Activated naive CD4-positive, alpha-beta T cell treated with anti-CD3 and anti-CD28 coated beads, Interleukin-2, amount 50 U/mL, for 24 hours (primary cell): ENCODE measurements at regions not wholly inside any gene's neighbourhood (a gene's known extent, or its start where the extent isn't known, plus 50 kb on each side); places are given as distances from the start of the nearest gene placed in this dataset.

ENCODE experiments used
- H3K27ac Mint-ChIP-seq: one replicate; pipeline ENCODE4 v1.8.0; 2021; ENCODE audit warnings: mild to moderate bottlenecking, mixed read lengths
- H3K27me3 Mint-ChIP-seq: one replicate; pipeline ENCODE4 v1.8.0; 2021; ENCODE audit warnings: mixed read lengths
- H3K36me3 Mint-ChIP-seq: one replicate; pipeline ENCODE4 v1.8.0; 2021; ENCODE audit warnings: mixed read lengths
- H3K4me1 Mint-ChIP-seq: one replicate; pipeline ENCODE4 v1.8.0; 2021; ENCODE audit warnings: mixed read lengths
- H3K4me3 Mint-ChIP-seq: one replicate; pipeline ENCODE4 v1.8.0; 2021; ENCODE audit warnings: mild to moderate bottlenecking, mixed read lengths
- H3K9me3 Mint-ChIP-seq: one replicate; pipeline ENCODE4 v1.8.0; 2021; ENCODE audit warnings: mixed read lengths

DNA sequence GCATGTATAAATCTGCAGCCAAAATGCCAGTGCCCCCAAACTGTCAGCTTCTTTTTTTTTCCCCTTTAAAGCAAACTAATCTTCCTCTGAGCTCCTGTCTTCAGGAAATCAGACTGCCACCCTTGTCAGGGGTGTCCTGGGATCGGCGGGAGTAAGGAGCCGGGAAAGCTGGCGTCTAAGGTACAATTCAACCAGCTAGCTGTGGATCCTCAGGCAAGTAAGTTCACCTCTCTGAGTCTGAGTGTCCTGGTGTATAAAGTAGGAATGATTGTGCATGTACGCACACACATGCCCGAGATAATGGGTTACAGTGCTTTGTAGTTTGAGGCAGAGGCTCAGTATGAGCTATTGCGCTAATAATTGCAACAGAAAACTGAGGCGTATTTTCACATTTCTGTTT lies 98.3 kb downstream of the ANKRD60 start:
- no peaks in the 10 kb centered on the region for H3K9me3 Mint-ChIP-seq
- no peak overlapping the region for H3K27ac Mint-ChIP-seq
- peaks cover 32% of the 10 kb centered on the region for H3K27me3 Mint-ChIP-seq
- no peak overlapping the region for H3K4me3 Mint-ChIP-seq
- no peaks in the 10 kb centered on the region for H3K36me3 Mint-ChIP-seq
- H3K4me1 Mint-ChIP-seq = peaks cover 16% of the 10 kb centered on the region

GRCh38 chr20:58129721-58130151 lies 98.7 kb downstream of the ANKRD60 start:
- peaks cover 29% of the 10 kb centered on the region for H3K27me3 Mint-ChIP-seq
- H3K36me3 Mint-ChIP-seq = no peaks in the 10 kb centered on the region
- H3K4me1 Mint-ChIP-seq = peaks cover 13% of the 10 kb centered on the region
- H3K27ac Mint-ChIP-seq = no peak overlapping the region
- no peak overlapping the region for H3K4me3 Mint-ChIP-seq
- peaks cover under 1% of the 10 kb centered on the region for H3K9me3 Mint-ChIP-seq

DNA sequence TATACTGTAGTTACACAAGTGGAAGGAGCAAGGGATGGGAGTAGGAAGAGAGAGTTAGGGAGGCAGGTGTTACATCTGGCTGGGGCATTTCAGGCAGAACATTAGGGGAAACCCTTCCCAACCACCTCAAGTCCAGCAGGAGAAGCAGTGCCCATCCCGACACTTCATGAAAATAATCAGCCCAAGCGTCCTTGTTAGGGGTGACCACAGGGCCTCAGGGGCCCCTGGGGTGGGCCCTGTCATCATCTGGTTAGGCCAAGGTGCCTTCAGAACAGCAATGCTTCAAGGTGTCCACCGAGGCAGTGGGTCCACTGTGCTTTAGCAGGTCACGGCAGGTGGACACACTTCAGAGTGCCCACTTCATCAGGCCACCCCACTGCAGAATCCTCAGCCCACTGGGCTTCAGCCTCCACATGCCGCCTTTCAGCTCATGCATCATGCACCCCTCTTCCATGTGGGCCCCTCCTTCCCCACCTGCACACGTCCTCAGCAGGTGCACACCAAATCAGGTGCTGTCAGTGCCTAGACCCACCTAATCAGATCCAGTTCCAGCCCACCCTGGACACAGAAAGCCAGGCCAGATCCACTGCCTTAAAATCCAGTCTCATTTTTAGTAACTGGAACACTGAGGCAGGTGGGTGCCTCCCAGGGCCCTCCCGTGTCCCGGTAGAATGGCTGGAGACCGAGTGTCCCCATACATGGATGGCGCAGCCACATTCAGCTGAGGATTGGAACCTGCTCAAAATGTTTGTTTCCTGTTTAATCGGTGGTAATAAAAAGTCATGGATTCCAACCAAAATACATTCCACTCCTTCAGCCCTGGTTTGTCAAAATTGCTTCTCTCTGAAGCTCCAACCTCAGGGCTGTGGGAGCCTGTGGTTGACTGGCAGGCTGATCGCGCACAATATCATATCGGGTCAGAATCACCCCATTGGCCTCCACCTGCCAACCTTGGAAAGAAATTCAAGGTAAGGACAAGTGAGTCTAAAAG lies 99.5 kb downstream of the ANKRD60 start:
- H3K36me3 Mint-ChIP-seq = peaks cover 2% of the 10 kb centered on the region
- H3K27me3 Mint-ChIP-seq = peaks cover 28% of the 10 kb centered on the region
- H3K4me1 Mint-ChIP-seq = peaks cover 12% of the 10 kb centered on the region
- peaks cover 9% of the 10 kb centered on the region for H3K9me3 Mint-ChIP-seq
- no peak overlapping the region for H3K27ac Mint-ChIP-seq
- no peak overlapping the region for H3K4me3 Mint-ChIP-seq

DNA sequence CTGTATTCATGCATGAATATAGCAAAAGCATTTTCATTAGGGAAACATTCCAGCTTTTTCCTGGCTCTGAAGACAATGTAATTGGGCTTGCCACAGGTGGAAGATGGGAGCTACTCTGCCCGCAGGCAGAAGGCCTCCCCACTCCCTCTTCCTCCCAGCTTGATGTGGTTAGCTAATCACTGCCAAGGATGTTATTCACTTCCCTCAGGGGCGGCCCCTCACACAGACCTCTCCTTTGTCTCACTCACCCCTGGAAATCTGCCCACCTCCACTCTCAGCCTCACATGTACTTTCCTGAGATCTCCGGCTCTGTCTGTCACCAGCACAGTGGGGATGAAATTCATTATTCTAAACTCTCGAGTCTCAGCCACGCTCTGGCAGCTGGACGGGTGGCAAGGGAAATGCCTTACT lies 100.7 kb downstream of the ANKRD60 start:
- peaks cover 27% of the 10 kb centered on the region for H3K27me3 Mint-ChIP-seq
- H3K27ac Mint-ChIP-seq = no peak overlapping the region
- peaks cover 12% of the 10 kb centered on the region for H3K9me3 Mint-ChIP-seq
- H3K4me3 Mint-ChIP-seq = no peak overlapping the region
- H3K4me1 Mint-ChIP-seq = peaks cover 12% of the 10 kb centered on the region
- peaks cover 2% of the 10 kb centered on the region for H3K36me3 Mint-ChIP-seq

DNA sequence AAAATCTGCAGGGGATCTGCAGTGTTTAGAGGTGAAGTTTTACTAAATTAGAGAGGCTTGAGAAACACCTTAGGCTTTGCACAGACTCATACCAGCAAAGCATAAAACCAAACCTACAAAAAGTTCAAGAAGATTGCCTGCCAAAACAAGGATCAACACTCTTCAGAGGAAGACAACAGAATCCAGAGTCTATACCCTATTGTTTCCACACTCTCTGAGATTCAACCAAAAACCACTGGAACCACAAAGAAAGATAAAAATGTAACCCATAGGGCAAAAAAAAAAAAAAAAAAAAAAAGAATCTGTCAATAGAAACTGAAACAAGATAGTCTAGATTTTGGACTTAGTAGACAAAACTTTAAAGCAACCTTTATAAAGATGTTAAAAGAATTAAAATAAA lies 102.7 kb downstream of the ANKRD60 start:
- Mint-ChIP-seq H3K4me3 (no peak overlapping the region), H3K27ac (no peak overlapping the region), H3K27me3 (peaks cover 20% of the 10 kb centered on the region)

DNA sequence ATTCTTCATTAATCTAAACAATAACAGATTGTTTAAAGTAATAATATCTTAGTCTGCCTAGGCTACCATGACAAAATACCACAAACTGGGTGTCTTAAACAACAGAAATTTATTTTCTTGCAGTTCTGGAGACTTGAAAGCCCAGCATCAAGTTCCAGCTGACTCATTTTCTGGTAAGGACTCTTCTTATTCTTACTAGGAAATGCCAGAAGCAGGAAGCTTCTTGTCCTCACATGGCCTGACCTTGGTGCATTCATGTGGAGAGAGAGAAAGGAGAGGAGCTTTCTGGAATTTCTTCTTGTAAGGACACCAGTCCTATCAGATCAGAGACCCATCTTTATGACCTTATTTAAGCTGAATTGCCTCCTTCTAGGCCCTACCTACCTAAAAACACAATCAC lies 110.5 kb downstream of the ANKRD60 start:
- Mint-ChIP-seq H3K4me1 (no peaks in the 10 kb centered on the region), H3K36me3 (peaks cover 2% of the 10 kb centered on the region), H3K27ac (no peak overlapping the region), H3K4me3 (no peak overlapping the region), H3K9me3 (peaks cover 24% of the 10 kb centered on the region), H3K27me3 (peaks cover 28% of the 10 kb centered on the region)

More for the DNA sequence above, 102.7 kb downstream of the ANKRD60 start:
- Mint-ChIP-seq H3K36me3 (peaks cover 2% of the 10 kb centered on the region), H3K9me3 (peaks cover 12% of the 10 kb centered on the region), H3K4me1 (no peaks in the 10 kb centered on the region)

- Mint-ChIP-seq H3K4me3 (no peak overlapping the region), H3K36me3 (peaks cover 2% of the 10 kb centered on the region), H3K27me3 (peaks cover 32% of the 10 kb centered on the region), H3K27ac (no peak overlapping the region), H3K4me1 (no peaks in the 10 kb centered on the region), H3K9me3 (peaks cover 24% of the 10 kb centered on the region)
Observed at GRCh38 chr20:58116505-58116904, 111.9 kb downstream of the ANKRD60 start.

- H3K9me3 Mint-ChIP-seq = peaks cover 13% of the 10 kb centered on the region
- no peak overlapping the region for H3K4me3 Mint-ChIP-seq
- H3K27me3 Mint-ChIP-seq = peaks cover 34% of the 10 kb centered on the region
- no peak overlapping the region for H3K27ac Mint-ChIP-seq
- H3K4me1 Mint-ChIP-seq = no peaks in the 10 kb centered on the region
- H3K36me3 Mint-ChIP-seq = peaks cover 2% of the 10 kb centered on the region
Observed at GRCh38 chr20:58113716-58114115, 114.7 kb downstream of the ANKRD60 start.

GRCh38 chr20:58112017-58112781 lies 116.3 kb downstream of the ANKRD60 start:
- H3K4me3 Mint-ChIP-seq = no peak overlapping the region
- H3K9me3 Mint-ChIP-seq = peaks cover 2% of the 10 kb centered on the region
- H3K27ac Mint-ChIP-seq = no peak overlapping the region
- H3K36me3 Mint-ChIP-seq = no peaks in the 10 kb centered on the region
- peaks cover 26% of the 10 kb centered on the region for H3K27me3 Mint-ChIP-seq
- H3K4me1 Mint-ChIP-seq = no peaks in the 10 kb centered on the region

DNA sequence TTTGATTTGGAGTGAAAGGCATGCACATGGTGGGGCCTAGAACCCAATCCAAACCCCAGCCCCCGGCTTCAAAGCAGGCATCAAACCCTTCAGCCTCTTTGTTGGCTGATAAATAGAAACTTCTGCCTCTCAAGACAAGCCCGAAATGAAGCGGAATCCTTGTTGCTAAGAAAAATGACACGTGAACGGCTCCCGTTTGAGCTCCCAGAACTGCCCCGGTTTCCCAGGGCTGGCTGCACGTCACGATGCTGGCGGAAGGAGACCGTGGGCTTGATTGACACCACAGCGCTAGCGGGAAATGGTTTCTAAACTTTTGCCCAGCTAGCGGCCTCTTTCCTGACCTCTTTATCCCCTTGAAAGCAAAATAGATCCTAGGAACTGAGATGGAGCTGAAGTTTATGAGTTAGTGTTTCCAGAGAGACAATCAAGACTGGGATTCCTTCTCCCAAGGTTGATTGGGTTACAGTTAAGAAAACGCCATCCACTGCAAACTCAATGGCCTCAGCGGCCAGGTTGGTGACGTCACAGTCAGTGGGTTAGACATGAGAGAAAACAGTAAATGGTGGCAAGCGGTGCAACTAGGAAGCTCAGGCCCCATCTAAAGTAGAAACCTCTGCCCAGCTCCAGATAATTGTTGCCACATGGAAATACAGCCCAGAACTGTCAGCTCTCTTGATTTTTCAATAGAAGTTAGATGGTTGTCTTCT lies 117.0 kb downstream of the ANKRD60 start:
- H3K27ac Mint-ChIP-seq = no peak overlapping the region
- no peak overlapping the region for H3K4me3 Mint-ChIP-seq
- no peaks in the 10 kb centered on the region for H3K36me3 Mint-ChIP-seq
- peaks cover 24% of the 10 kb centered on the region for H3K27me3 Mint-ChIP-seq
- H3K4me1 Mint-ChIP-seq = no peaks in the 10 kb centered on the region
- H3K9me3 Mint-ChIP-seq = no peaks in the 10 kb centered on the region

GRCh38 chr20:58109918-58110635 lies 118.4 kb downstream of the ANKRD60 start:
- no peak overlapping the region for H3K4me3 Mint-ChIP-seq
- no peaks in the 10 kb centered on the region for H3K4me1 Mint-ChIP-seq
- no peak overlapping the region for H3K27ac Mint-ChIP-seq
- H3K27me3 Mint-ChIP-seq = peaks cover 20% of the 10 kb centered on the region
- H3K36me3 Mint-ChIP-seq = no peaks in the 10 kb centered on the region
- H3K9me3 Mint-ChIP-seq = no peaks in the 10 kb centered on the region

DNA sequence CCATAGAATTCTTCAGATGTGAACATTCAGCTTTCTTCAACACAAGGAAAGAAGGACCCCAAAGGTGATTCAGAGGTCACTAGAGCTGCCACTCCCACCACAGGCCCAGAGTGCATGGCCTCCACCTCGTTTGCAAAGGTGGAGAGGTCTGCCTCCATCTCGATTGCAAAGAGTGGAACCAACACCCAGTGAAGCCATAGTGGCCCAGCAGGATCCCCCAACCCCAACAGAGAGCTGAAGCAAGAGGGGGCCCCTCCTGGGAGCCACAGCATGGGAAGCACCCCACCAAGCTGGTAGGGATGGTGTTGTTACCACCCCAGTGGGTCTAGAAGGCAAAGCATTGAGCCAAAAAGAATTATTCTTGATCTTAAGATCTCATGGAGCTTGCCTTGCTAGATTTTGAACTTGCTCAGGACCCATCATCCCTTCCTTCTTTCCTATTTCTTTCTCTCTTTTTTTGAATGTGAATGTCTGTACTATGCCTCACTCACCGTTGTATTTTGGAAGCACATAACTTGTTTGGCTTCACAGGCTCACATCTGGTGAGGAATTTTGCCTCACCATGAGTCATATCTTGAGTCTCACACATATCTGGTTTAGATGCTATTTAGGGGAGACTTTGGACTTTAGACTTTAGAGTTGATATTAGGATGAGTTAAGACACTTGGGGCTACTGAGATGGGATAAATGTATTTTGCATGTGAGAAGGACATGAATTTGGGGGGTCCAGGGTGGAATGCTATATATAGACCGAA lies 119.2 kb downstream of the ANKRD60 start:
- Mint-ChIP-seq H3K27me3 (peaks cover 15% of the 10 kb centered on the region), H3K9me3 (no peaks in the 10 kb centered on the region), H3K36me3 (no peaks in the 10 kb centered on the region), H3K27ac (no peak overlapping the region), H3K4me3 (no peak overlapping the region), H3K4me1 (no peaks in the 10 kb centered on the region)

DNA sequence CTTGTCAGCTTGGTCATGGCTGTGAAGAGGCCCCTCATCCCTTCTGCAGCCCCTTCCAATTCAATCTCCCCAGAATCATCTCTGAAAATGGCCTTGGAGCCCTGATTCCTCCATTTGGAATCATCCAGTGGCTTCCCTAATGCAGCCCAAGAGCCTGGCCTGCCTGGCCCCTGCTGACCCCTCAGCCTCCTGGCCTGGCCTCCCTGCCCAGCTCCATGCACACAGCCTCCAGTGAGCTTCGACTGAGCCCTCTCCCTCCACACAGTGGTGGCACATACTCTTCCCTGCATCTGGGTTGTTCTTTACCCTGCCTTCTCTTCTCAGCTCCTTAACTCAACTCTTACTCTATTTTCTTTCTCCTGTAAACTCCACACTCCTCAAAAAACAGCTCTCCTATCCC lies 120.9 kb downstream of the ANKRD60 start:
- peaks cover 11% of the 10 kb centered on the region for H3K27me3 Mint-ChIP-seq

DNA sequence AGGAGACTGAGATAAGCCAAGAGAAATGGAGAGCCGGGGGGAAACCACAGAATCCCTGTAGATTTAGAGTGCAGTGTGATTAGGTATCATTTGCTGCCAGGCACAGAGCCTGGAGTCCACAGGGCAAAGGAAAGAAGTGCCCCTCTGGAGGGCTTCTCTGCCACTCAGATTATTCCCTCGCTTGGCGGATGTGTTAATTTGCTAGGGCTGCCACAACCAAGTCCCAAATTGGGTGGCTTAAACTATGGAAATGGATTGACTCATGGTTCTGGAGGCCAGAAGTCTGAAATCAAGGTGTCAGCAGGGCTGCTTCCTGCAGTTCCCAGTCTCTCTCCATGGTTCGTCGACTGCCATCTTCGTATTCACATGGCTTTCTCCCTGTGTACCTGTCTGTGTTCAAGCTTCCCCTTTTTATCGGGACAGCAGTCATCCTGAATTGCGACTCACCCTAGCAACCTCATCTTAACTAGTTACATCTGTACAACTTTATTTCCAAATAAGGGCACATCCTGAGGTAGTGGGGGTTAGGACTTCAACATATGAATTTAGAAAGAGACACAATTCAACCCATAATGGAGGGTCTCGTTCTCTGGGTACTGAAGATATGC lies 122.2 kb downstream of the ANKRD60 start:
- Mint-ChIP-seq H3K36me3 (no peaks in the 10 kb centered on the region), H3K9me3 (no peaks in the 10 kb centered on the region), H3K27me3 (peaks cover 9% of the 10 kb centered on the region), H3K27ac (no peak overlapping the region), H3K4me1 (no peaks in the 10 kb centered on the region), H3K4me3 (no peak overlapping the region)

More for the DNA sequence above, 120.9 kb downstream of the ANKRD60 start:
- no peaks in the 10 kb centered on the region for H3K36me3 Mint-ChIP-seq
- H3K9me3 Mint-ChIP-seq = no peaks in the 10 kb centered on the region
- H3K27ac Mint-ChIP-seq = no peak overlapping the region
- H3K4me3 Mint-ChIP-seq = no peak overlapping the region
- no peaks in the 10 kb centered on the region for H3K4me1 Mint-ChIP-seq
